WTC11 (cell line): ENCODE measurements at regions not wholly inside any gene's neighbourhood (a gene's known extent, or its start where the extent isn't known, plus 50 kb on each side); places are given as distances from the start of the nearest gene placed in this dataset.

ENCODE experiments used
- ATAC-seq: fragments of 200-7000 bp; cut with Tn5 transposase; 2 replicates; pipeline ENCODE4 v1.10.0; 2021; ENCODE audit warnings: mild to moderate bottlenecking, moderate library complexity
- CTCF ChIA-PET: fragments of 300-600 bp; sonication (Branson Sonifier 250); formaldehyde crosslinking; loops from one replicate; lab custom pipeline; 2021; ENCODE audit warnings: antibody characterized with exemption; lab: Charles Lee
- POLR2A ChIA-PET: fragments of 350-600 bp; sonication (Branson Sonifier 250); formaldehyde crosslinking; loops from one replicate; lab custom pipeline; 2021; ENCODE audit warnings: antibody characterized with exemption; lab: Charles Lee
- DNase-seq: peaks from one replicate; pipeline ENCODE4 v3.0.0; 2021; ENCODE audit warnings: low spot score
- H3K27ac Mint-ChIP-seq: 2 replicates; pipeline ENCODE4 v1.8.0; 2021; ENCODE audit warnings: mixed read lengths
- H3K27me3 Mint-ChIP-seq: 2 replicates; pipeline ENCODE4 v1.8.0; 2021; ENCODE audit warnings: low read depth, mild to moderate bottlenecking, moderate library complexity, mixed read lengths
- H3K36me3 Mint-ChIP-seq: 2 replicates; pipeline ENCODE4 v1.8.0; 2021; ENCODE audit warnings: mixed read lengths
- H3K4me1 Mint-ChIP-seq: 2 replicates; pipeline ENCODE4 v1.8.0; 2022; ENCODE audit warnings: mixed read lengths
- H3K4me3 Mint-ChIP-seq: 2 replicates; pipeline ENCODE4 v1.8.0; 2021; ENCODE audit warnings: mild to moderate bottlenecking, moderate library complexity, mixed read lengths
- H3K9me3 Mint-ChIP-seq: 2 replicates; pipeline ENCODE4 v1.8.0; 2021; ENCODE audit warnings: mixed read lengths
- ARID4B ChIP-seq: sonication (generic); formaldehyde crosslinking; IDR thresholded peaks from 2 replicates; pipeline ENCODE4 v1.8.0; 2023; ENCODE audit warnings: missing genetic modification reagents, mild to moderate bottlenecking, borderline replicate concordance
- ATF6 ChIP-seq: sonication (generic); formaldehyde crosslinking; IDR thresholded peaks from 2 replicates; pipeline ENCODE4 v1.8.1; 2023; ENCODE audit warnings: mild to moderate bottlenecking, missing genetic modification reagents
- CREM ChIP-seq: sonication (generic); formaldehyde crosslinking; IDR thresholded peaks from 2 replicates; pipeline ENCODE4 v1.8.1; 2022; ENCODE audit warnings: mild to moderate bottlenecking, missing genetic modification reagents, moderate library complexity
- GRHL2 ChIP-seq: fragments of 250-450 bp; sonication (Bioruptor Pico); IDR thresholded peaks from 2 replicates; pipeline ENCODE4 v1.8.0; 2022; ENCODE audit warnings: mild to moderate bottlenecking, moderate library complexity; ENCODE audit not compliant: insufficient replicate concordance, severe bottlenecking
- JUN ChIP-seq: sonication (generic); formaldehyde crosslinking; IDR thresholded peaks from 2 replicates; pipeline ENCODE4 v1.8.0; 2023; ENCODE audit warnings: mild to moderate bottlenecking, missing genetic modification reagents
- MAX ChIP-seq: sonication (generic); formaldehyde crosslinking; IDR thresholded peaks from 2 replicates; pipeline ENCODE4 v1.8.0; 2022; ENCODE audit warnings: mild to moderate bottlenecking, missing genetic modification reagents
- SP1 ChIP-seq: sonication (generic); formaldehyde crosslinking; conservative IDR thresholded peaks from 2 replicates; pipeline ENCODE4 v1.8.1; 2022; ENCODE audit warnings: missing genetic modification reagents
- TEAD1 ChIP-seq: sonication (generic); formaldehyde crosslinking; IDR thresholded peaks from 2 replicates; pipeline ENCODE4 v1.8.0; 2022; ENCODE audit warnings: mild to moderate bottlenecking, missing genetic modification reagents
- ZNF121 ChIP-seq: sonication (generic); formaldehyde crosslinking; IDR thresholded peaks from 2 replicates; pipeline ENCODE4 v1.8.0; 2023; ENCODE audit warnings: missing genetic modification reagents
- ZNF263 ChIP-seq: sonication (generic); formaldehyde crosslinking; IDR thresholded peaks from 2 replicates; pipeline ENCODE4 v1.8.1; 2022; ENCODE audit warnings: low read depth, mild to moderate bottlenecking, moderate library complexity, missing genetic modification reagents
- ZNF416 ChIP-seq: fragments of 250-450 bp; sonication (Bioruptor Pico); IDR thresholded peaks from 2 replicates; pipeline ENCODE4 v1.9.0; 2021; ENCODE audit warnings: mild to moderate bottlenecking, inconsistent platforms
- TF ChIP-seq, protein P1 (sequence below): fragments of 250-450 bp; sonication (Bioruptor Pico); IDR thresholded peaks from 2 replicates; pipeline ENCODE4 v1.9.0; 2021; ENCODE audit warnings: mild to moderate bottlenecking
- TF ChIP-seq, protein P2 (sequence below): fragments of 250-450 bp; sonication (Bioruptor Pico); IDR thresholded peaks from 2 replicates; pipeline ENCODE4 v2.1.2; 2022; ENCODE audit warnings: mild to moderate bottlenecking, moderate library complexity
- TF ChIP-seq, protein P3 (sequence below): sonication (generic); formaldehyde crosslinking; IDR thresholded peaks from 2 replicates; pipeline ENCODE4 v1.8.0; 2022; ENCODE audit warnings: mild to moderate bottlenecking, missing genetic modification reagents

DNA sequence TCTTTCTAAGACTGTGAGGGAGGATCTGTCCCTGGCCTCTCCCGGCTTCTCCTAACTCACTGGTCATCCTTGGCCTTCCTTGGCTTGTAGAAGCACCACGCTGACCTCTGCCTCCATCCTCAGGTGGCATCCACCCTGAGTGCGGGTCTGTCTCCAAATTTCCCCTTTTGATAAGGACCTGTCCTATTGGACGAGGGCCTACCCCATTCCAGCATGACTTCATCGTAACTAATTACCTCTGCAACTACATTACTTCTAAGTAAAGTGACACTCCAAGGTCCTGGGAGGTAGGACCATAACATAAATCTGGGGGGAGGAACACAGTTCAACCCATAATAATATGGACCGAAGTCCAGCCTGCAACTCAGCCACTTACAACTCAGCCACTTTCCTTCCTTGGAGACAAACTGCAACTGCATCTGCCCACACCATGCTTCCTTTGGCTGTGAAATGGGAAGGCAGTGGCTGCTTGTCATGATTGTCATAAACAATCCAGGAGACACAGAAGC is 229.6 kb upstream of the DIO3 start:
- TF ChIP-seq CREM (CRISPR knock-in tag): no peak
- TF ChIP-seq, protein P1, sequence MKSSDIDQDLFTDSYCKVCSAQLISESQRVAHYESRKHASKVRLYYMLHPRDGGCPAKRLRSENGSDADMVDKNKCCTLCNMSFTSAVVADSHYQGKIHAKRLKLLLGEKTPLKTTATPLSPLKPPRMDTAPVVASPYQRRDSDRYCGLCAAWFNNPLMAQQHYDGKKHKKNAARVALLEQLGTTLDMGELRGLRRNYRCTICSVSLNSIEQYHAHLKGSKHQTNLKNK (CRISPR knock-in tag): no peak
- TF ChIP-seq, protein P2, sequence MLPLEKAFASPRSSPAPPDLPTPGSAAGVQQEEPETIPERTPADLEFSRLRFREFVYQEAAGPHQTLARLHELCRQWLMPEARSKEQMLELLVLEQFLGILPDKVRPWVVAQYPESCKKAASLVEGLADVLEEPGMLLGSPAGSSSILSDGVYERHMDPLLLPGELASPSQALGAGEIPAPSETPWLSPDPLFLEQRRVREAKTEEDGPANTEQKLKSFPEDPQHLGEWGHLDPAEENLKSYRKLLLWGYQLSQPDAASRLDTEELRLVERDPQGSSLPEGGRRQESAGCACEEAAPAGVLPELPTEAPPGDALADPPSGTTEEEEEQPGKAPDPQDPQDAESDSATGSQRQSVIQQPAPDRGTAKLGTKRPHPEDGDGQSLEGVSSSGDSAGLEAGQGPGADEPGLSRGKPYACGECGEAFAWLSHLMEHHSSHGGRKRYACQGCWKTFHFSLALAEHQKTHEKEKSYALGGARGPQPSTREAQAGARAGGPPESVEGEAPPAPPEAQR: no peak
- TF ChIP-seq MAX (CRISPR knock-in tag): no peak
- TF ChIP-seq GRHL2 (CRISPR knock-in tag): no peak
- no peak for TF ChIP-seq ZNF263 (CRISPR knock-in tag)
- ChIA-PET POLR2A (no interaction called here), CTCF (no interaction called here)
- H3K4me3 Mint-ChIP-seq: no peak overlapping the region
- H3K27me3 Mint-ChIP-seq: no peaks in the 10 kb centered on the region; the same call in 1 of the 2 replicates
- no peaks in the 10 kb centered on the region for H3K9me3 Mint-ChIP-seq
- ATAC-seq: no peak
- H3K27ac Mint-ChIP-seq: no peak overlapping the region
- H3K36me3 Mint-ChIP-seq: no peaks in the 10 kb centered on the region
- no peak for DNase-seq
- no peaks in the 10 kb centered on the region for H3K4me1 Mint-ChIP-seq

- ChIA-PET POLR2A (no interaction called here), CTCF (no interaction called here)
- Mint-ChIP-seq H3K4me1 (no peaks in the 10 kb centered on the region), H3K27me3 (no peaks in the 10 kb centered on the region; the same call in 1 of the 2 replicates), H3K9me3 (no peaks in the 10 kb centered on the region), H3K4me3 (no peak overlapping the region), H3K36me3 (no peaks in the 10 kb centered on the region), H3K27ac (no peak overlapping the region)
- DNase-seq (no peak), ATAC-seq (no peak)
- TF ChIP-seq ARID4B (CRISPR knock-in tag) (no peak), ATF6 (CRISPR knock-in tag) (no peak), JUN (no peak), ZNF416 (CRISPR knock-in tag) (no peak), ZNF121 (CRISPR knock-in tag) (no peak), TEAD1 (CRISPR knock-in tag) (no peak), SP1 (no peak)
- TF ChIP-seq, protein P3, sequence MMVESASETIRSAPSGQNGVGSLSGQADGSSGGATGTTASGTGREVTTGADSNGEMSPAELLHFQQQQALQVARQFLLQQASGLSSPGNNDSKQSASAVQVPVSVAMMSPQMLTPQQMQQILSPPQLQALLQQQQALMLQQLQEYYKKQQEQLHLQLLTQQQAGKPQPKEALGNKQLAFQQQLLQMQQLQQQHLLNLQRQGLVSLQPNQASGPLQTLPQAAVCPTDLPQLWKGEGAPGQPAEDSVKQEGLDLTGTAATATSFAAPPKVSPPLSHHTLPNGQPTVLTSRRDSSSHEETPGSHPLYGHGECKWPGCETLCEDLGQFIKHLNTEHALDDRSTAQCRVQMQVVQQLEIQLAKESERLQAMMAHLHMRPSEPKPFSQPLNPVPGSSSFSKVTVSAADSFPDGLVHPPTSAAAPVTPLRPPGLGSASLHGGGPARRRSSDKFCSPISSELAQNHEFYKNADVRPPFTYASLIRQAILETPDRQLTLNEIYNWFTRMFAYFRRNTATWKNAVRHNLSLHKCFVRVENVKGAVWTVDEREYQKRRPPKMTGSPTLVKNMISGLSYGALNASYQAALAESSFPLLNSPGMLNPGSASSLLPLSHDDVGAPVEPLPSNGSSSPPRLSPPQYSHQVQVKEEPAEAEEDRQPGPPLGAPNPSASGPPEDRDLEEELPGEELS (CRISPR knock-in tag): no peak
Measured at GRCh38 chr14:101332281-101332680, 229.0 kb upstream of the DIO3 start.
